ENCODE measurements at regions not wholly inside any gene's neighbourhood (a gene's known extent, or its start where the extent isn't known, plus 50 kb on each side); places are given as distances from the start of the nearest gene placed in this dataset.
"Not testable (repeated sequence)": the region's sequence is repeated elsewhere in the genome, so short reads cannot be mapped to it uniquely, and the experiment has no call there.

GRCh38 chr21:31787691-31788090, 55.8 kb upstream of the SCAF4 start:
- not testable (repeated sequence) for H3K9ac ChIP-seq (ENCODE audit: low read length); H3K4me3 ChIP-seq (ENCODE audit: low read length); H3K27me3 ChIP-seq (replicated peaks; ENCODE audit: control insufficient read depth, insufficient read depth, low read length); DNase-seq (ENCODE audit: low read depth); H3K36me3 ChIP-seq (ENCODE audit: control insufficient read depth, insufficient read depth, low read length, severe bottlenecking); H3K9me3 ChIP-seq (ENCODE audit: control insufficient read depth, low read length)
- peaks cover 17% of the 10 kb centered on the region for H3K4me1 ChIP-seq (ENCODE audit: control insufficient read depth, insufficient read depth, low read length)

GRCh38 chr21:31786164-31786920, 54.4 kb upstream of the SCAF4 start:
- peaks cover 4% of the 10 kb centered on the region for H3K9me3 ChIP-seq (ENCODE audit: control insufficient read depth, low read length)
- peaks cover 24% of the 10 kb centered on the region for H3K4me1 ChIP-seq (ENCODE audit: control insufficient read depth, insufficient read depth, low read length)
- no peaks in the 10 kb centered on the region for H3K27me3 ChIP-seq (replicated peaks; ENCODE audit: control insufficient read depth, insufficient read depth, low read length)
- H3K9ac ChIP-seq (ENCODE audit: low read length) = peak overlapping the region; percentile 53
- H3K36me3 ChIP-seq (ENCODE audit: control insufficient read depth, insufficient read depth, low read length, severe bottlenecking) = no peaks in the 10 kb centered on the region
- no peak for DNase-seq (ENCODE audit: low read depth)
- H3K4me3 ChIP-seq (ENCODE audit: low read length) = peak overlapping the region; percentile 8

- DNase-seq (ENCODE audit: low read depth) = peak; percentile 87
- peak overlapping the region; percentile 8 for H3K4me3 ChIP-seq (ENCODE audit: low read length)
- not testable (repeated sequence) for H3K36me3 ChIP-seq (ENCODE audit: control insufficient read depth, insufficient read depth, low read length, severe bottlenecking); H3K27me3 ChIP-seq (replicated peaks; ENCODE audit: control insufficient read depth, insufficient read depth, low read length); H3K9me3 ChIP-seq (ENCODE audit: control insufficient read depth, low read length)
- peak overlapping the region; percentile 53 for H3K9ac ChIP-seq (ENCODE audit: low read length)
- peaks cover 25% of the 10 kb centered on the region for H3K4me1 ChIP-seq (ENCODE audit: control insufficient read depth, insufficient read depth, low read length)
These were observed 53.6 kb upstream of the SCAF4 start for GRCh38 chr21:31785237-31786163.

GRCh38 chr21:31781737-31782136, 49.8 kb upstream of the SCAF4 start:
- DNase-seq (ENCODE audit: low read depth) = peak; percentile 40

More at GRCh38 chr21:31781737-31782136, 49.8 kb upstream of the SCAF4 start:
- Histone ChIP-seq H3K4me3 (ENCODE audit: low read length) (no peak overlapping the region), H3K36me3 (ENCODE audit: control insufficient read depth, insufficient read depth, low read length, severe bottlenecking) (no peaks in the 10 kb centered on the region), H3K4me1 (ENCODE audit: control insufficient read depth, insufficient read depth, low read length) (peaks cover 20% of the 10 kb centered on the region), H3K27me3 (replicated peaks; ENCODE audit: control insufficient read depth, insufficient read depth, low read length) (no peaks in the 10 kb centered on the region), H3K9me3 (ENCODE audit: control insufficient read depth, low read length) (no peaks in the 10 kb centered on the region), H3K9ac (ENCODE audit: low read length) (no peak overlapping the region)

Measured in adipocyte (in vitro differentiated cells).